HG02870 (cell line): ENCODE measurements at regions not wholly inside any gene's neighbourhood (a gene's known extent, or its start where the extent isn't known, plus 50 kb on each side); places are given as distances from the start of the nearest gene placed in this dataset.

Source experiments
- ATAC-seq: cut with Tn5 transposase; IDR thresholded peaks from one replicate; pipeline ENCODE4 v1.9.1; 2021; ENCODE audit warnings: mild to moderate bottlenecking, moderate library complexity; ENCODE audit not compliant: unreplicated experiment

DNA sequence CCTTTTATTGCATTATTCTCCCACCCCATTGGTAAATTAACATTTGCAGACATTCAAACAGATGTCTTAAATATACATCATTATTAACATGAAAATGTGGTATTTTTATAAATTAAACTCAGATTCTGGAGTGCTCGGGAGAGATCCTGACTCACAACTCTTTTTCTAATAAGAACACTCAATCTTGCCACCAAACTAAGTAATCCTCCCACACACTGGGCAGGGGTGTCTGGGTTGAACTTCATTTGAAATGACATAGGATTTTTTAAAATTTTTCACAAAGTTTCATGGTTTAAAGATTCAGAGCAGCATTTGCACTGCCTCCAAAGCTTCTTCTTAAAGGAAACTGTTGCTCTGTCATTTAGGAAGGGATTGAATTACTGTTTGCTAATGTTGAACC is 754.3 kb downstream of the MECOM start:
- ATAC-seq: no peak

DNA sequence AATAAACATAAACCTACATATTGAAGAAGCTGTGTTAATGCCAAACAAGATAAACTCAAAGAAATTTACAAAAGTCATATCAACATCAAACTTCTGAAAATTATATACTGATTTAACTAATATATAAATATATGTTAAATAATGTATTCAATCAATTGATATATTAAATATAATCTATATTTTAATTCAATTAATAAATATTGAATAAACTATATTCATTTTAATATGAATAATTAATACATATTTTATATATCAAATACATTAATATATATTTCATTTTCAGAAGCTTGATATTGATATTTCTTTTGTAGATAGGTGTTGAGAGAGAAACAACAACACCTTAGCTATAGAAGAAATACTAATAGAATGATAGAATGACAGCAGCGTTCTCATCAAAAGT is 768.1 kb downstream of the MECOM start:
- no peak for ATAC-seq

DNA sequence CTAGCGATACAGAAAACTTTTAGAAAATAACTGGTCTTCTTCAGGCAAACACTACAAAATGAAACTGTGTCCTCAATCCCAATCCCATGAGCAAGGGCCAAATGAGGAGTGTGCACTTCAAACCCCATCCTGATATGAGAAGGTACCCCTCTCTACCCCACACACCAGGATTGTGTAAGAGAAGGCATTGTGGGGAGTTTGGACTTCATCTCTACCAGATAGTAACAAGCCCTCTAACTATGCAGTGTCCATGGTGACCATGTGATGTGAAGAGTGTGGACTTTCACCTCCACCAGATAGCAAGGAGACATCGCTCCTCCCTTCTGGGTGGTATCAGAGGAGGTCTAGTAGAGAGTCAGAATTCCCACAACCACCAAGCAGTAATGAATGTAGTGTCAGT is 769.3 kb downstream of the MECOM start:
- ATAC-seq: no peak

GRCh38 chr3:168889666-168890065 is 773.8 kb downstream of the MECOM start:
- ATAC-seq: no peak

DNA sequence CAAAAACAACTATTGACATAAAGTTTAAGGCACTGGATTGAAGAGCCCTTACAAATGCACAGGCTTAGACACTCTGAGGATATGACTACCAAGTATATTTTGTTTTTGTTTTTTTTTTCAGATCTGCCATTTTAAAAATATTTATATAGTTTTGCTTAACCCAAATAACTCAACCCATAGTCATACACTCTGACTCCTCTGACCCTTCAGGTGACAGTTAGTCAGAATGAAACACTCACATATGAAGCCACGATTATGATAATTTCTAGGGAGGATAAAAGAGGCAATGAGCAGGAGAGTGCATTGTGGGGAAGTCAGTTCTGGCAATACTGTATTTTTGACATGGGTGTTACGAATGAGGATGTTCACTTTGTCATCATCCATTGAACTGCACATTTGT is 774.7 kb downstream of the MECOM start:
- no peak for ATAC-seq

DNA sequence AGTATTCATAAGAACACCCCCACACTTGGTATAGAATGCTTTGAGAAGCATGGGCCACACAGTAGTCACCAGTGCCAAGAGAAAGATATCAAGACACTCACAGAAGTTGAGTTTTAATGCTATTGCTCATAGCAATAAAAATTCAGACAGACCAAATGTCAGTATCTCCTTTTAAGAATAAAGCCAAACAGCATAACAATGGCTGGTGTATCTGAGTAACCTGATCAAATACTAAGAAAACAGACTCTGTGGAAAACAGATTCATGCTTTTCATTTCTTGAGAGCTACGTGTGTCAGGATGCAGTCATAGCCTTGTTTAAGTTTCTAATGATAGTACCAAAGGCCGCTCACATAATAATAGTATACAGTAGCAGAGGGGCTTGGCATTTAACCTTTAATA is 778.5 kb downstream of the MECOM start:
- no peak for ATAC-seq

DNA sequence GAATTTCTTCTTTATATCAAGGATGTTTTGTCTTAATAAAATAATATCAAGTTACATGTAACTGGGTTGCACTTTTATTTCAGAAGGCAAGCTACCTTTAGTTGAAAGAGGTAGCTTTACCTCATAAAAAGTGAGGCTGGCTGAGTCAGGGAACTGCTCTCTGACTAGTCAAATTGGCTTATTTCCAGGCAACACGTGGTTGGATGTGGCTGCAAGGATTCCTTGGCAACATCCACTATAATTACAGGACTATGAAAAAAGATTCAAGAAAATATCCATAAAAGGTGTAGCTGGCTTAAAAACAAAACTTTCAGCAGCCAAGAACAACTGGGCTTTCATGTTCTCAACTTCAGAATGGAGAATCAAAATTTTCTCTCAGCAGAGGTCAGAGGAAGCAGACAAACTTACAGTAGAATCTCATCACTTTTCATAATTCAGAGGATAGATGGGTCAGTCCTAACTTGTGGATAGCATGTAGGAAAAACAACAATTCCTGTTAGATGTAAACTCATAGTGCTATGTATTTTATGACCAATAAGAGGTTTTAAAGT is 779.1 kb downstream of the MECOM start:
- ATAC-seq: no peak

DNA sequence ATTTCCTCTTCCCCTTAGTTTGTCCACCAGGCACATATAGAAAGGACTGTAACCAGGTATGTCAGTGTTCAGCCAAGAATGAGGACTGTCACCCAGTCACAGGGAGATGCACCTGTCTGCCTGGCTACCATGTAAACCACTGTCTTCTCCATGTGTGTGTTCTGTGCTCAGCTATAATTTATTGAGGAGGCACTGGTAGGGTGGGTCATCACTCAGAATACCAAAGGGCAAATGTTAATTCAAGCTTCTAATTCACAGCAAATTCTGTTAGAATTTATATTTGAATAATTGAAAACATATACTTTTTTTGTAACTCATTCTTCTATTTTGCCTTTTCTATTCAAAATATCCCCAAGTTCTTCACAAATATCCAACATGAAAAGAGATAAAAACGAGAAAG is 780.4 kb downstream of the MECOM start:
- ATAC-seq: no peak

DNA sequence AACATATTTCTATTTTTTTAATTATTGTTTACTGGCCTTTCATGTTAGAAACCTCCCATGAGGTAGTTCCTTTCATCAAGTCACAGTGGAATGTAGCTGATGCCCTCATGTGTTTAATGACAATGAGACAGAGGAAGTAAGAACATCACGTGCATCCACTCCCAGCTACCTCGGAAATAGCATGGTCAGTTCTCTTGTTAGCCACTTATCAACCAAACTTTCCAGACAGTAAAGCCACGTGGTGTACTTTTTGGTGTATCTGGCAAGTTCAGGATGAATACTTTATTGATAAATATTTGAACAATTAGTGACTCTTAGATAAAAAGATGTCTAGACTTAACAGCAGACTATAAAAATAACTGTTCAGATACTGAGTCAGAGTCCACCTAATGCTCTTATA is 781.7 kb downstream of the MECOM start:
- ATAC-seq: no peak

DNA sequence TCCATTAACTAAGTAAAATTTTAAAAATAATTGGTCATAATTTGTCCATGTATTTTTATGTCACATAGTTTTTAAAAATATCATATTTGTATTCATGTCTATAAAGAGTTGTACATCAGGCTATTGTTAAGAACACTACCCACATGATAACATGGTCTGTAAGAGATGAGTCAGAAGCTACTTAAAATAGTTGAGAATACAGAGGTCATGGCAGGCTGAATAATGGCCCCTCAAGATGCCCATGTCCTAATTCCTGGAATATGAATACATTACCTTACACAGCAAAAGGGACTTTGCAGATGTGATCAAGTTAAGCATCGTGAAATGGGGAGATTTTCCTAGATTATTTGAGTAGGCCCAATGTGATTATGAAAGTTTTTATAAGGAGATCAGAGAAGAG is 782.9 kb upstream of the GOLIM4 start:
- ATAC-seq: no peak

GRCh38 chr3:168877899-168878298 is 782.2 kb upstream of the GOLIM4 start:
- ATAC-seq: no peak

DNA sequence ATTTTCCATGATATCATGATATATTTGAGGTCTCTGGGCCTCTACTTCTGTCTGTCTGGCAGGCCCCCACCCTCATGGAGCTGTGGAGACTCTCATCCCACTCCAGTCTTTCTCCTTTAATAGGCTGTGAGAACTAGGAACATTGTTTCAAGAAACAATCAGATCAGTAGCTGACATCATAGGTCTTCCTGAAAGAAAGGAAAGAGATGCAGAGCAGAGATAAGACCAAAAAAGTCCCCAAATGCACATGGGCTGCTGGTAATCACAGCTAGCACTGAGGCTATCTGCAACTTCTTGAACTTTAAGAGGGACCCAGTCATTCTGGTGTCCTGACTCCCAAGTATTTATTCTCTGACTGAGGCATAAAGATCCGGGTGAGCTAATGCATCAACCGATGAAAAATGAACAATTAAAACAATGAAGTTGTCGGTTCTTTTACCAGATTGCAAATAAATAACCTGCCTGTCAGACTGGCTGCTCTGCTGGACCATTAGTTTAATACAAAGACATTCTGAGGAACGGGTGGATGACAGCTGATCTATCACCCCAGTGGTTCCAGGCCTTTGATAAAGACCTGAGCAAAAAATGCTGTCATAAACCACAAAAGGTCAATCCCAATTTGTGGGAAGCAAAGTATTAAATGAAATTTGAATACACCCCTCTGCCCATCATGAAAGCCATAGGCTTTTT is 780.8 kb upstream of the GOLIM4 start:
- no peak for ATAC-seq

DNA sequence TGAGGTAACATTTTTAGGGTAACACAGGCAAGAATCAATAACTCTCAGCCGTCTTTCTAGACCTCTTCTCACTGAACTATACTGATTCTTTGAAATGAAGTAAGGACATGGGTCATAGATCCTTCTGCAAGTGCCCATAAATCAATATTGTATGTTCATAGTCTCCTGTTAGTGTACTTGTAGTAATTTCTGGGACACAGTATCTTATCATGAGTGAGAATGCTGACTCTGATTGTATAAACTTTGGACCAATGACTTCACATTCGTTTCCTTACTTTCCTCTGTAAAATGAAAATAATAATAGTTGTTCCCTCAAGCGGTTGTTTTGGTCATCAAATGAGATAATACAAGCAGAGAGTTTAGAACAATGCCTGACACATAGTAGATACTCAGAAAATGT is 777.1 kb upstream of the GOLIM4 start:
- ATAC-seq: no peak

- no peak for ATAC-seq
These were observed 775.2 kb upstream of the GOLIM4 start for GRCh38 chr3:168870892-168871291.

GRCh38 chr3:168865022-168865551 is 769.4 kb upstream of the GOLIM4 start:
- no peak for ATAC-seq

GRCh38 chr3:168864107-168865021 is 768.6 kb upstream of the GOLIM4 start:
- ATAC-seq: no peak

- ATAC-seq: no peak
These were observed 767.8 kb upstream of the GOLIM4 start for GRCh38 chr3:168863561-168863960.

DNA sequence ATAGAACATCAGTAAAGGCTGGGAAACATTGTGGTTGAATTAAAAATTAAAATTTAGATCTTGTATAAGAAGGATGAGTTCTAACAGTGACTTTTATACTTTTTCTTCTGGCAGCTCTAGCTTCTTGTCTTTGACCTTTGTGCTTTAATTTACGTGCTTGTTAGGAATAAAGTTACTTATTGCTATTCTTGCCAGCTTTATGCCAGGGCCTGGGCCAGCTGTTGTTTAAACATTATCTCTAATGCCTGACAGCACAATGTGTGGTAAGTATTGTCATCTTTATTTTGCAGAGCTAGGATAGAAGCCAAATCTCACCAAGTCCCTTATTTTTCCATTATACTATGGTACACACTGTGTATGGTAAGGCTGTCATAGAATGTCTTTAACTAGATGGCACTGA is 766.7 kb upstream of the GOLIM4 start:
- ATAC-seq: no peak

DNA sequence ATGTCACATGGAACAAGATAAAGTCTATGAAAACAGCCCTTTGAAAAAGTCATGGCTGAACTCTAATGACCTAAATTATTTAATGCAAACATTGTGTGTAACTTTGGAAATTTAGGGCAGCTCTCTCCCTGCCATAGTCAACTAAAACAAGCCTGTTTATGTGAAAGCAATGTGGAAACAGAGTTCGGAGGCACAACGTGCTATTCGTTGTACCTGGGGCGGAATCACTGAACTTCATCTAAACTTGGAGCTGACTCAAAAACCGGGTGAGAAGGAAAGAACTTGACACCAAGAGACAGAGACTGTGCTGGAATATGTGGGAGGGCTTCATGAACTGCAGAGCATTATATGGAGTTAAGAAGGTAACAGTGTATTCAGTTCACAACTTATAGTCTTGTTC is 764.9 kb upstream of the GOLIM4 start:
- no peak for ATAC-seq

DNA sequence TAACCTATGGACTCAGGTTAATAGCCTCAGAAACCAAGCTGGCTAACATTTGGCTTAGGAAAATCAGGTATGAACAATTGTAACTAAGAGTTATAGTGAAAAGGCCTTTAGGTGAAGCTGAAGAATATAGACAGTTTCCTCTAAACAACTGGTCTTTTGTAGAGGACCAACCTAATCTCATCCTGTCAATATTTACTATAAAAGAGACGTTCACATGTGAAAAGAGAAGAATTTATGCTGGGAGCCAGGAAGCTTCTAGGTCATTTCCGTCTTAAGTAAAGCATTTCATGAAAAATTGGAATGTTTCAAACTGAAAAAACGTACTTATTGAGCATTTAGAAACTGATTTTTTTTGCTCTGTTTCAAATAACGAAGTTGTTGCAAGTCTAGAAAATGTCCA is 764.3 kb upstream of the GOLIM4 start:
- ATAC-seq: no peak

DNA sequence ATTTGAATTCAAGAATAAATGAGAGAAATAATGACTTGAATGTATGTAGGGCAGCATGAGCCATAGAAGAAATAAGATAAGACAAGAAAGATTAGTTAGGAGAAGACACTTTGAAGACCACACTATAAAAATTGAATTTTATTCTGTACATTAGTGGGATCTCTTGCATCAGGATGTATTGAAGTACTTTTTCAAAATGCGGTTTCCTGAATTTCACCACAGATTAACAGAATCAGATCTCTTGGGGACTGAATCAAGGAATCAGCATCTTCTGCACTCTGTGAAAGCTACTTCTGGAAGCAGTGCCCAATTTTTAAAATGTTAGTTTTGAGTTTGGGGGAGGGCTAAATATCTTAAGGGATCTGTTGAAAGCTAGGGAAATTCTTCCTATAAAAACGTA is 763.9 kb upstream of the GOLIM4 start:
- ATAC-seq: no peak

GRCh38 chr3:168859143-168859542 is 763.4 kb upstream of the GOLIM4 start:
- no peak for ATAC-seq
